Activated CD4-positive, CD25-positive, alpha-beta regulatory T cell treated with anti-CD3 and anti-CD28 coated beads, Interleukin-2, amount 50 U/mL, for 72 hours (primary cell): ENCODE measurements at regions not wholly inside any gene's neighbourhood (a gene's known extent, or its start where the extent isn't known, plus 50 kb on each side); places are given as distances from the start of the nearest gene placed in this dataset.
"Not testable (repeated sequence)": the region's sequence is repeated elsewhere in the genome, so short reads cannot be mapped to it uniquely, and the experiment has no call there.

Experiments
- DNase-seq: peaks from one replicate; pipeline ENCODE4 v3.0.0; 2021

- no peak for DNase-seq
Observed at GRCh38 chr20:56689318-56689717, 60.2 kb downstream of the TFAP2C start.

DNA sequence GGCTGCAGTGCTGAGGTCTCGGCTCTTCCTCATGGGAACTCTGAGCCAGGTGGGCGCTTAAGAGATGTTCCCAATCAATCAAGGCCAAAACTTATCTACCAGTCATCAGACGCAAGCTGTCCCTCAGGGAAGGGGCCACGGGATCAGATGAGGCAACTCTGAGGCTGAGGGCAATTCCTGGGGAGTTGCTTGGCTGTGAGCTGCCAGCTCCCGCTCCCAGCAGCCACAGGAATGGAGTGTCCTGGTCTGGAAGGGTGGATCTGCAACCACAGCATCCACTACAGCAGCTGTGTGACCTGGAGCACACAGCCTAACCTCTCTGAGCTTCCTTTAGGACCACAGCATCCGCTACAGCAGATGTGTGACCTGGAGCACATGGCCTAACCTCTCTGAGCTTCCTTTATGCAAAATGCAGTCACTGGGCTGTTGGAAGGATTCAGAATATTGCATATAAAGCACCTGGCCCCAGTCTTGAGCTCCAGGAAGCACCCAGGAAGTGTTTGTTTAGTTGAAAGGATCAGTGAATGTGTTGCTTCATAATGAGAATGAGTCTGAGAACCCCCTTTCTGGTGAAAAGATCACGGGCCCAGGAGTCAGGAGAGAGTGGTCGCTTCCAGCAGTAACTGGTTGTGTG, 60.9 kb downstream of the TFAP2C start:
- no peak for DNase-seq

DNA sequence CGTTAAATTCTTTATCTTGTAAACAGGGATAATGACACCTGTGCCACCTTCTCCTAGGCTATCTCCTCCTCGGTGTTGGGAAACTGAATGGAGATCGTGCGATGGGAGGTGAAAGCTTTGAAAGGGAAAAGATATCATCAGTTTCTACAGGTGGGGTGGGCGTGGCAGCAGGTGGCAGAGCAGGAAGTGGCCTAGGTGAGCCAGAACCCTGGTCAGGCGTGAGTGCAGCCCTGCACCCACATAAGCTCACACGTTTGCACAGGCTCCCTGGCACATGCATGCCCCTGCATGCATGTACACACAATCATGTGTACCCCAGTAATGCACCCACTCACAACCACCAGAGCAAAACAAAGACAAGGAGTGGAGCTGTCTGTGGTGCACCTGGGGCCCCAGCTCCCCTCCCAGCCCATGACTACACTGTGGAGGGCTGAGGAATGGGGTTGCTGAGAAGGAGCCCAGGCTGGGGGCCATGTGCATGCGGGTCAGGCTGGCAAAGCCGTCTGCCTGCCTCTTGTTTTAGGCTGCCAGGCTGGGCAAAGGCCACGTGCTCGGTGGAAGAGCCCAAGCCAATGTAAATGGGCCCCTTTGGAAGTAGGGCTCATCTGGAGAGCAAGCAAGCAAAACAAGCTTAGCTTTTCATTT, 61.5 kb downstream of the TFAP2C start:
- DNase-seq, result no peak

- no peak for DNase-seq
Observed at GRCh38 chr20:56691325-56691998, 62.4 kb downstream of the TFAP2C start.

DNA sequence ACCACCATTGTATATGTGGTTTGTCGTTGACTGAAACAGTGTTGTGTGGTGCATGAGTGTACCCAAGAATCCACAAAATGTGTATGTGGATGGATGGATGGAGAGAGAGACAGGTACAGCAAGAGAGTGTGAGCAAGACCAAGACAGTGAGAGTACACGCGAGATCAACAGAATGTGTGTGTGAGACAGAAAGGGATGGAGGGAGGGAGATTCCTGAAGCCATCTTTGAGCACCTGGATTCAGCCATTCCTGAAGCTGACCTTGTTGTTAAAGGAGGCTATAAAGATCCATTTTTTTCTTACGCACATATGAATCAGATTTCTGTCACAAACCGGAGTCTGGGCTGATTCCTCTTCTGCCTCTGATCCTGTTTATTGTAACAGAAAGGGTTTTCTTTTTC, 64.1 kb downstream of the TFAP2C start:
- DNase-seq, result no peak

DNA sequence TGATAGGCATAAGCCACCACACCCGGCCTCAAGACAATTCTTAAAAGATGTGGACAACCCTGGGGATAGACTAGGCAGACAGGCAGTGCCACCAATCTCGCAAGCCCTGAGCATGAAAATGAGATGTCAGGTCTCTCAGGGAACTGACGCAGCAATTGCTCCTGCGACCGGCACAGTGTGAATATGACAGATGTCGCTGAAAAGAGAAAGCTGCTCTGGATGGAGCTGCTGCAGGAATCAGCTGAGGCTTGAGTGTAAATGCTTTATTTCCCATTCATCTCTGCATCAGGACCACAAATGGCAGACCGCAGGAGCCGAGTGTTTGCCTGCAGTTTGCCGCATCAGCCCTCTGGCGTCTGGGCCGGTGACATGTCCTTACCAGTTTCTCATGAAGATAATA, 68.4 kb downstream of the TFAP2C start:
- DNase-seq, result no peak

DNA sequence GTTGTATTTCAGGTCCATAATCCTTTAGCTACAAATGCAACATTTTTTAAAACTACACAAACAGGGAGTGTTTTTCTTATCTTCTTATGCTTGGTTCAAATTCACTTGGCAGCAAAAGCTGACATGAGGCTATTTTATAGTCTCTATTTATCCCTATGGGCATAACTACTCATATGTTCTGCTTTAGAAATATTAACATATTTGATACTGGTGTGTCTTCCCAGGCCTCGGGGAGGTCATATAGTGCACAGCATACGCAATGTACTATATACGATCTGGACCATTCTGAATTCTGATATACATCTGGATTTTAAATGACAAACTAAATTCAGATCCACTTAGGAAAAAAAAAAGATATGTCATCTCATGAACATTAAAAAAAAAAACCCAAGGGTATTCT, 69.2 kb downstream of the TFAP2C start:
- no peak for DNase-seq

DNA sequence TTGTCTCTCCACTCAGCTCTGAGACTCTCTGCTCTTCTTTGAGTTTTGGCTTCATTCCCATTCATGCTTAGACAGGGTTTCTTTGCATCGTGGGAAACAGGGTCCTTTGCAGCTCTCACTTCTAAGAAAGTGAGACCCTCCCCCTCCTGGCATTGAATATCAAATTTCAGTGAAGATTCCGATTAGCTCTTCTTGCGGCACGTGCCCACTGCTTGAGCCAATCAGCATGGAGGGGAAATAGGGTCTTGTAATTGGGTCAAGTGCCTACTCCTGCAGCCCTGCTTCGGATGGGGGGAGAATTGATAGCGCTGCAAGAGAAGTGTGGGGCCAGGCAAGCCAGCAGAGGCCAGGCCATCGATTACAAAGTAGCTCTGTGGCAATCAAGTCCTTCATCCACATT, 69.6 kb downstream of the TFAP2C start:
- DNase-seq, result no peak

- DNase-seq, result no peak
Observed at GRCh38 chr20:56702931-56703840, 74.1 kb downstream of the TFAP2C start.

DNA sequence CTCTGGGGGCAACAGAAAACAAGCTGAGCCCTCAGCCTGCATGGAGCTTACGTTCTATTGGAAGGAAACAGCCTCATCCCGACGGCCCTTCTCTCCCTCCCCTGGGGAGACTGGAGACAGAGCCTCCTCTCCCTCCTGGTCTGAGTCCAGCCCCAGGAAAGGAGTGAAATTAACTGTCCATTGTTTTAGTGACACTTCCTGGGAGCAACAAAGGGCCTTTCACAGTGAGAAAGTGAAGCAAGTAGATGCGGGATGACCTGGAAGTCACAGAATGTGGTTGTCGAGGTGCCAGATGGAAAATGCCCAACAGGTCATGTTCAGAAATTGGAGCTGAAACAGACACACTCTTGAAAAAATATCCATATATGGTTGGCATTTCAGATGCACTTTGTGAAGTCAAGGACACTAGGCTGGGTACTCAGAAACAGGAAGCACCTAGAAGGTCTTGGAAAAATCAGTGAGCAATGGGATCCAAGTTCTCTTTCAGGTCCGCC, 77.8 kb downstream of the TFAP2C start:
- no peak for DNase-seq

DNA sequence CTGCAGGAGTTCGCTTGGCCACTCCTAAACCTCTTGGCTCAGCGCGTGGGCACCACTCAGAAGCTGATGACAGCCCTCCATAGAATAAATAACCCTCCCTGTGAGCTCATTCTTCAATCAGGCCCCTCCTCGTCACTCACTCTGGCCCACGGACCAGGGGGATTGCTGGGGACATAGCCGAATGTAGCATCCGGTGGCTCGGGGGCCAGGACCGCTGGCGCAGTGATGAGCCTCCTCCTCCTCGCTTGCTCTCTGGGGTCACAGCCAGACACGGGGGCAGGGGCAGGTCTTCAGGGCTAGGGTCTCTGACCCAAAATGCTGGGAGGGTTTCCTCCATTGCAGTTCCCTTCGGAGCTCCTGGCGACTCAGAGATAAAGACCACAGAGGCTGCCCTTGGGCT, 79.9 kb downstream of the TFAP2C start:
- DNase-seq, result no peak

GRCh38 chr20:56710125-56710524, 81.0 kb downstream of the TFAP2C start:
- no peak for DNase-seq

- DNase-seq, result not testable (repeated sequence)
Observed at GRCh38 chr20:56710577-56710976, 81.5 kb downstream of the TFAP2C start.

GRCh38 chr20:56711018-56711417, 81.9 kb downstream of the TFAP2C start:
- no peak for DNase-seq

GRCh38 chr20:56715309-56715708, 86.2 kb downstream of the TFAP2C start:
- DNase-seq, result no peak

DNA sequence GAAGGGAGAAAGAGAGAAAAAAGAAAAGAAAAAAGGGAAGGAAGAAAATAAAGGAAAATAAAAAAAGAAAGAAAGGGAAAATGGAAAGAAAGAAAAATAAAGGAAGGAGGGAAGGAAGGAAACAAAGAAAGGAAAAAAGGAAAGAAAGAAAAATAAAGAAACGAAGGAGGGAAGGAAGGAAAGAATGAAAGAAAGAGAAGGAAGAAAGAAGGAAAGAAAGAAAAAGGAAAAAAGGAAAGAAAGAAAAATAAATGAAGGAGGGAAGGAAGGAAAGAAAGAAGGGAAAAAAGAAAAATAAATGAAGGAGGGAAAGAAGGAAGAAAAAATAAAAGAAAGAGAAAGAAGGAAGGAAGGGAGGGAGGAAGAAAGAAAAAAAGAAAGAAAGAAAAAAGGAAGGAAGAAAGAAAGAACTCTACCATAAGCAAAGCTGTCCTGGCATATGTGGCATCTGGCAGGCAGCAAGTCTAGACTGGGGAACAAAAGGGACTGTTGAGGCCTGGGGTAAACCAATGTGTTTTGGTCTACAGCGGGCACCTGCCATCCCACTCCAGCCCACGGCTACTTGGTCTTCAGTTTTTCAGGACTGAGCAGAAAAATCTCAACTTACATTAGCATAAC, 86.9 kb downstream of the TFAP2C start:
- DNase-seq, result no peak

- DNase-seq, result no peak
Observed at GRCh38 chr20:56716806-56717205, 87.7 kb downstream of the TFAP2C start.

GRCh38 chr20:56718816-56719215, 89.7 kb downstream of the TFAP2C start:
- DNase-seq, result no peak

DNA sequence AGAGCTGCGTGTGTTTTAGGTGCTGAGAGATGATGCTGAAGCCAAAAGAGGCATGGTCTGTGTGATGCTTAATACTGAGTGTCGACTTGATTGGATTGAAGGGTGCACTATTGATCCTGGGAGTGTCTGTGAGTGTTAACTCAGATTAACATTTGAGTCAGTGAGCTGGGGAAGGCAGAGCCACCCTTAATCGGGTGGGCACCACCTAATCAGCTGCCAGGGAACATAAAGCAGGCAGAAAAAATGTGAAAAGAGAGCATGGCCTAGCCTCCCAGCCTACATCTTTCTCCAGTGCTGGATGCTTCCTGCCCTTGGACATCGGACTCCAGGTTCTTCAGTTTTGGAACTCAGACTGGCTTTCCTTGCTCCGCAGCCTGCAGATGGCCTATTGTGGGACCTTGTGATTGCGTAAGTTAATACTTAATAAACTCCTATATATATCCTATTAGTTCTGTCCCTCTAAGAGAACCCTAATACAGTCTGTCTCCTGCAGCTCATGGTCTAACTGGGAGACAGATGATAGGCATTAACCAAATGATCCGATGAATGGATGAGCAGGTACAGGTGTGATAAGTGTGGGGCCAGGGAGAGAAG, 91.6 kb downstream of the TFAP2C start:
- no peak for DNase-seq

GRCh38 chr20:56722042-56722441, 92.9 kb downstream of the TFAP2C start:
- DNase-seq, result no peak

GRCh38 chr20:56723331-56723730, 94.2 kb downstream of the TFAP2C start:
- DNase-seq, result no peak

- no peak for DNase-seq
Observed at GRCh38 chr20:56724241-56724757, 95.2 kb downstream of the TFAP2C start.
